HepG2 (cell line): ENCODE measurements at regions not wholly inside any gene's neighbourhood (a gene's known extent, or its start where the extent isn't known, plus 50 kb on each side); places are given as distances from the start of the nearest gene placed in this dataset.
"Not testable (repeated sequence)": the region's sequence is repeated elsewhere in the genome, so short reads cannot be mapped to it uniquely, and the experiment has no call there.

Experiments used
- BRCA1 ChIP-seq: sonication (generic); formaldehyde crosslinking; IDR thresholded peaks from 2 replicates; pipeline ENCODE4 v1.4.0; 2020; ENCODE audit warnings: missing genetic modification reagents
- CTCF ChIP-seq: sonication (generic); formaldehyde crosslinking; IDR thresholded peaks from 2 replicates; pipeline ENCODE4 v1.5.0; 2020; ENCODE audit warnings: mild to moderate bottlenecking, missing genetic modification reagents, moderate library complexity
- DBP ChIP-seq: sonication (generic); formaldehyde crosslinking; IDR thresholded peaks from 2 replicates; pipeline ENCODE4 v1.4.0; 2020; ENCODE audit warnings: missing genetic modification reagents; ENCODE audit errors: not compliant biosample characterization
- MEIS1 ChIP-seq: sonication (generic); formaldehyde crosslinking; IDR thresholded peaks from 2 replicates; pipeline ENCODE4 v1.9.0; 2021; ENCODE audit warnings: mild to moderate bottlenecking, missing genetic modification reagents, moderate library complexity, borderline replicate concordance
- NPAS2 ChIP-seq: sonication (generic); formaldehyde crosslinking; IDR thresholded peaks from 2 replicates; pipeline ENCODE4 v1.8.0; 2022; ENCODE audit warnings: mild to moderate bottlenecking, missing genetic modification reagents, borderline replicate concordance
- SP2 ChIP-seq: sonication (generic); formaldehyde crosslinking; IDR thresholded peaks from 2 replicates; pipeline ENCODE4 v1.5.1; 2020; ENCODE audit warnings: mild to moderate bottlenecking, missing genetic modification reagents
- TCF7L2 ChIP-seq: IDR thresholded peaks from 2 replicates; pipeline ENCODE4 v1.6.1; 2011; ENCODE audit warnings: mild to moderate bottlenecking, low read depth, low read length, moderate library complexity
- ZFP36 ChIP-seq: fragments of 150-350 bp; IDR thresholded peaks from 2 replicates; pipeline ENCODE4 v1.6.1; 2018; ENCODE audit warnings: borderline replicate concordance, low read length, low read depth; ENCODE audit not compliant: partially characterized antibody
- TF ChIP-seq, protein P1 (sequence below): sonication (generic); formaldehyde crosslinking; IDR thresholded peaks from 2 replicates; pipeline ENCODE4 v1.5.1; 2020; ENCODE audit warnings: mild to moderate bottlenecking, missing genetic modification reagents

DNA sequence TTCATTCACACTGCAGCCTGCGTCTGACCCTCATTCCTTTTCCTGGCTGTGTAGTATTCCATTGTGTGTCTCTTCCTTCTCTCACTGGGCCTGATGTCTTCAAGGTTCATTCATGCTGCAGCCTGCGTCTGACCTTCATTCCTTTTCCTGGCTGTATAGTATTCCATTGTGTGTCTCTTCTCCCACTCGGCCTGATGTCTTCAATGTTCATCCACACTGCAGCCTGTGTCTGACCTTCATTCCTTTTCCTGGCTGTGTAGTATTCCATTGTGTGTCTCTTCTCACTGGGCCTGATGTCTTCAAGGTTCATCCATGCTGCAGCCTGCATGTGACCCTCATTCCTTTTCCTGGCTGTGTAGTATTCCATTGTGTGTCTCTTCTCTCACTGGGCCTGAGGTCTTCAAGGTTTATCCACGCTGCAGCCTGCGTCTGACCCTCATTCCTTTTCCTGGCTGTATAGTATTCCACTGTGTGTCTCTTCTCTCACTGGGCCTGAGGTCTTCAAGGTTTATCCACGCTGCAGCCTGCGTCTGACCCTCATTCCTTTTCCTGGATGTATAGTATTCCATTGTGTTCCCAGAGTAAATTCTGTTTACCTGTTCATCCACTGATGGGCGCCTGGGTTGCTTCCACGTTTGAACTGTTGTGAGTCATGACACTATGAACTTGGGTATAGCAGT lies 191.0 kb downstream of the CRLF2 start:
- not testable (repeated sequence) for TF ChIP-seq TCF7L2; CTCF (CRISPR knock-in tag); BRCA1; ZFP36; MEIS1; NPAS2 (CRISPR knock-in tag); DBP (CRISPR knock-in tag); SP2 (CRISPR knock-in tag)
- TF ChIP-seq, protein P1, sequence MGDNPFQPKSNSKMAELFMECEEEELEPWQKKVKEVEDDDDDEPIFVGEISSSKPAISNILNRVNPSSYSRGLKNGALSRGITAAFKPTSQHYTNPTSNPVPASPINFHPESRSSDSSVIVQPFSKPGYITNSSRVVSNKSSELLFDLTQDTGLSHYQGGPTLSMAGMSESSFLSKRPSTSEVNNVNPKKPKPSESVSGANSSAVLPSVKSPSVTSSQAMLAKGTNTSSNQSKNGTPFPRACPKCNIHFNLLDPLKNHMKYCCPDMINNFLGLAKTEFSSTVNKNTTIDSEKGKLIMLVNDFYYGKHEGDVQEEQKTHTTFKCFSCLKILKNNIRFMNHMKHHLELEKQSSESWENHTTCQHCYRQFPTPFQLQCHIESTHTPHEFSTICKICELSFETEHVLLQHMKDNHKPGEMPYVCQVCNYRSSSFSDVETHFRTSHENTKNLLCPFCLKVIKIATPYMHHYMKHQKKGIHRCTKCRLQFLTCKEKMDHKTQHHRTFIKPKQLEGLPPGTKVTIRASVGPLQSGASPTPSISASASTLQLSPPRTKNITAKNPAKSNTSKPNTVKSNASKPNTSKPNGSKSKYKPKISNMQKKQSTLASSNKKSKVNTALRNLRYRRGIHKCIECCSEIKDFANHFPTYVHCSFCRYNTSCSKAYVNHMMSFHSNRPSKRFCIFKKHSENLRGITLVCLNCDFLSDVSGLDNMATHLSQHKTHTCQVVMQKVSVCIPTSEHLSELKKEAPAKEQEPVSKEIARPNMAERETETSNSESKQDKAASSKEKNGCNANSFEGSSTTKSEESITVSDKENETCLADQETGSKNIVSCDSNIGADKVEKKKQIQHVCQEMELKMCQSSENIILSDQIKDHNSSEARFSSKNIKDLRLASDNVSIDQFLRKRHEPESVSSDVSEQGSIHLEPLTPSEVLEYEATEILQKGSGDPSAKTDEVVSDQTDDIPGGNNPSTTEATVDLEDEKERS (CRISPR knock-in tag): not testable (repeated sequence)
